ENCODE measurements at regions not wholly inside any gene's neighbourhood (a gene's known extent, or its start where the extent isn't known, plus 50 kb on each side); places are given as distances from the start of the nearest gene placed in this dataset.
"Not testable (repeated sequence)": the region's sequence is repeated elsewhere in the genome, so short reads cannot be mapped to it uniquely, and the experiment has no call there.

- no peak for TF ChIP-seq CTCF (IDR thresholded peaks at IDR 0.05; ENCODE audit: insufficient read depth, low read depth, low read length)
- H3K4me3 ChIP-seq (ENCODE audit: low read depth, low read length), result no peak overlapping the region
- DNase-seq (ENCODE audit: low read depth), result no peak
Observed at GRCh38 chr10:10755490-10755889, 262.2 kb upstream of the CELF2 start.

GRCh38 chr10:10758306-10758705 lies 259.4 kb upstream of the CELF2 start:
- no peak for DNase-seq (ENCODE audit: low read depth)
- no peak for TF ChIP-seq CTCF (IDR thresholded peaks at IDR 0.05; ENCODE audit: insufficient read depth, low read depth, low read length)
- H3K4me3 ChIP-seq (ENCODE audit: low read depth, low read length), result no peak overlapping the region

DNA sequence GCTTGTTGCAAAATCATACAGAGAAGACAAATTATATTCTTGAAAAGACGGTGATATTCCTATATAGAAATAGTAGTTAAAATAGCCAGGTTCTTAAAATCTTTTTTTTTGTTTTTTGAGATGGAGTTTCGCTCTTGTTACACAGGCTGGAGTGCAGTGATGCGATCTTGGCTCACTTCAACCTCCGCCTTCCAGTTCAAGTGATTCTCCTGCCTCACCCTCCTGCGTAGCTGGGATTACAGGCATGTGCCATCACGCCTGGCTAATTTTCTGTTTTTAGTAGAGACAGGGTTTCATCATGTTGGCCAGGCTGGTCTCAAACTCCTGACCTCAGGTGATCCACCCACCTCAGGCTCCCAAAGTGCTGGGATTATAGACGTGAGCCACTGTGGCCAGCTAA lies 257.9 kb upstream of the CELF2 start:
- DNase-seq (ENCODE audit: low read depth); H3K4me3 ChIP-seq (ENCODE audit: low read depth, low read length): not testable (repeated sequence)

DNA sequence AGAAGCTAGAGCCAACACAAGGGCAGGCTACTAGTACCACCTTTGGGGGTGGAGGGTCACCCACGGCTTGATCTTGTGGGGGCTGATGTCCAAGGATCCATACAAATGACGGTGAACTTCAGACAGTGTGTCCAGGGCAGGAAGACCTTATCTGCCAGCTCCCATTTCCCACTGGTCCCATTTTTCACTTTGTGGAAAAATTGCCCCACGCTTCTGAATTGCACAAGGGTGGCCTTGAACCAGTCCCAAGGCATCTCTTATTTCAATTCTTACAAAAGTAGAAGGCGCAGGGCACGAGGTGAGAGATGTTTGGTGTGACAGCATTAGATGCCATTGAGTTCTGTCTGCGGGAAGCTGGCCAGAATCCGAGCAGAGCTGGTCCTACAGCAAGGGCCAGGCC lies 252.7 kb upstream of the CELF2 start:
- no peak for TF ChIP-seq CTCF (IDR thresholded peaks at IDR 0.05; ENCODE audit: insufficient read depth, low read depth, low read length)
- DNase-seq (ENCODE audit: low read depth), result no peak
- H3K4me3 ChIP-seq (ENCODE audit: low read depth, low read length), result no peak overlapping the region

DNA sequence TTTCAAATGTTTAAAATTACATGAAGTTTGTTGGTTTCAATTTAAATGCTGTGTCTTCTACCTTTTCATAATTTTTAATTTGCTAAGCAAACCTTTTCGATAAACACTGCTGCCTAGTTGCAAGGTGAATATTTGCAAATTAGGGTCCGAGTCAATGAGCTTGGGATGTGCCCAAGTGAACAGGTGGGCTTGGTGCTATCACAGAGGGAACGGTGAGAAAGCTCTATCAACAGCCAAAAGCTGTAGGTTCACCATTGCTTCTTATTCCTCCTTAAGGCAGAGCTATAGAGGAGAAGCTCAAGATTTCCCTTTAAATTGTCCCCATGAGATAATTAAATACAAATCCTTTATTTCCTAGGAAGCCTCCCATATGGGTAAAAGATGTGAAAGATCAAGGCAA lies 245.3 kb upstream of the CELF2 start:
- no peak for TF ChIP-seq CTCF (IDR thresholded peaks at IDR 0.05; ENCODE audit: insufficient read depth, low read depth, low read length)
- no peak for DNase-seq (ENCODE audit: low read depth)
- no peak overlapping the region for H3K4me3 ChIP-seq (ENCODE audit: low read depth, low read length)

DNA sequence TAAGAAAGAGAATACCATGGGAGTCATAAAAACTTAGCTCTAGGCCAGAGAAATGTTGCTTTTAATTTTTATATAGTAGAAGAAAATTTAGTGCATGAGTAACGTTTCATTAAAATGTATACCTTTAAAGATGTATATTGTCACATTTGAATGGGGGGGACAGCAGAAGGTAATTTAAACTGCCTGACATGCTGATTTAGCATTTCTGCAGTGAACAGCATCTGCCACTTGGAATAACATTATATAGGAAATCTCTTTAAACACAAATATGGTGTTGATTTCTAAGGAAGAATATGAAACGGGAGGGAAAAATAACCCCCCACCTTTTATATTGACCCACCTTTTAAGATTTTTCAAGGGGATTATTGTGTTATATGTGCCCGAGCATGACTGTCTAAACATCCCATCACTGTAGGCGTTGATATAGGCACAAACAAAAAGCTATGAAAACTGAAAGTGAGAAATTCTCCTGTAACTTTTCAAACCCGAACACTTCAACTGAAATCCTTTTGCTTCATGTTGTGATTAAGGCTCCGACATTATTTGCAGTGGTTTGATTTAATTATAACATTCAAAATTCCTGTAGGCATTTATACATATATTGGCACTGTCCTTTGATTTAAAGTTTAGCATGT lies 244.7 kb upstream of the CELF2 start:
- no peak overlapping the region for H3K4me3 ChIP-seq (ENCODE audit: low read depth, low read length)
- DNase-seq (ENCODE audit: low read depth), result no peak
- no peak for TF ChIP-seq CTCF (IDR thresholded peaks at IDR 0.05; ENCODE audit: insufficient read depth, low read depth, low read length)

GRCh38 chr10:10774416-10774815 lies 243.3 kb upstream of the CELF2 start:
- no peak for TF ChIP-seq CTCF (IDR thresholded peaks at IDR 0.05; ENCODE audit: insufficient read depth, low read depth, low read length)
- no peak for DNase-seq (ENCODE audit: low read depth)
- H3K4me3 ChIP-seq (ENCODE audit: low read depth, low read length), result no peak overlapping the region
